C4-2B (cell line): ENCODE measurements at regions not wholly inside any gene's neighbourhood (a gene's known extent, or its start where the extent isn't known, plus 50 kb on each side); places are given as distances from the start of the nearest gene placed in this dataset.

ENCODE experiments used
- H3K27ac ChIP-seq: fragments of 450-650 bp; 2 replicates; pipeline ENCODE4 v1.5.1; 2017
- ZFX ChIP-seq: fragments of 450-650 bp; IDR thresholded peaks from 2 replicates; pipeline ENCODE4 v1.6.1; 2017
- TF ChIP-seq, protein P1 (sequence below): fragments of 450-650 bp; conservative IDR thresholded peaks from 2 replicates; pipeline ENCODE4 v1.5.1; 2017; ENCODE audit warnings: mild to moderate bottlenecking

DNA sequence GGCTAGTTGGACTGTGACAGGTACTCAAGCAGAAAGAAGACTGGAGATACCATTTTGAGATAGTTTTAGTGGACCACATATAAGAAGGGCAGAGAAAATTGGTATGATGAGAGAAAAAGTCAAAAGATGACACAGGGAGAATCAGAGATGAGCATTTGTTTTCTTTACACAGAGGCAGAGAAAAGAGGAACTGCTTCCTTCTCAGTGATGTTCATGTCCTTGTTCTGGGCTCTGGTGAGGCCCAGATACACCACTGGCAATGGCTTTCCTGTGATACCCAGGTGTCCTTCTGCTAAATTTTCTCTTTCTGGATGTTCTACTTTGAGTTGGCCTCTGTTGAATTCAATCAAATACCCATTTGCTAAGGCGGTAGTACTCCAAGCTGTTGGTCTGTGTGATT is 1782.7 kb upstream of the SEL1L start:
- H3K27ac ChIP-seq: no peak overlapping the region
- TF ChIP-seq, protein P1, sequence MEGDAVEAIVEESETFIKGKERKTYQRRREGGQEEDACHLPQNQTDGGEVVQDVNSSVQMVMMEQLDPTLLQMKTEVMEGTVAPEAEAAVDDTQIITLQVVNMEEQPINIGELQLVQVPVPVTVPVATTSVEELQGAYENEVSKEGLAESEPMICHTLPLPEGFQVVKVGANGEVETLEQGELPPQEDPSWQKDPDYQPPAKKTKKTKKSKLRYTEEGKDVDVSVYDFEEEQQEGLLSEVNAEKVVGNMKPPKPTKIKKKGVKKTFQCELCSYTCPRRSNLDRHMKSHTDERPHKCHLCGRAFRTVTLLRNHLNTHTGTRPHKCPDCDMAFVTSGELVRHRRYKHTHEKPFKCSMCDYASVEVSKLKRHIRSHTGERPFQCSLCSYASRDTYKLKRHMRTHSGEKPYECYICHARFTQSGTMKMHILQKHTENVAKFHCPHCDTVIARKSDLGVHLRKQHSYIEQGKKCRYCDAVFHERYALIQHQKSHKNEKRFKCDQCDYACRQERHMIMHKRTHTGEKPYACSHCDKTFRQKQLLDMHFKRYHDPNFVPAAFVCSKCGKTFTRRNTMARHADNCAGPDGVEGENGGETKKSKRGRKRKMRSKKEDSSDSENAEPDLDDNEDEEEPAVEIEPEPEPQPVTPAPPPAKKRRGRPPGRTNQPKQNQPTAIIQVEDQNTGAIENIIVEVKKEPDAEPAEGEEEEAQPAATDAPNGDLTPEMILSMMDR: no peak
- TF ChIP-seq ZFX: no peak

DNA sequence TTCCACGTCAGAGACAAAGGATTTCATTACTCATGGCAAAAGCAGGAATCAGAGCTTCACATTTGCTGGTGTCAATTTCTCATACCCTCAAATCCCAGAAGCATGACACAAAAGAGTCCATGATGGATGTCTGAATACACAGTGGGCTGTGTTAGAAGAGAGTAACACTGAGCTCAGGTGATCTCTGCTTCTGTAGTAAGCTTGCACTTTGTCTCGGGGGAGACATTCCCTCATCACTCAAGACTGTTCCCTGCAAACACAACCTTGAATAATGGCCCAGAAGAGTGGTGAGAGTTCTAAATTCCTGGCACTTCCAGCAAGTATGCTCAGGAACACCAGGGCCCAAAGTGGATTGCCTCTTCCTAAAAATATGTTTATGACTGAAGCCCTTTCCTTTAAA is 1787.2 kb upstream of the SEL1L start:
- TF ChIP-seq, protein P1: no peak
- TF ChIP-seq ZFX: no peak
- no peak overlapping the region for H3K27ac ChIP-seq

DNA sequence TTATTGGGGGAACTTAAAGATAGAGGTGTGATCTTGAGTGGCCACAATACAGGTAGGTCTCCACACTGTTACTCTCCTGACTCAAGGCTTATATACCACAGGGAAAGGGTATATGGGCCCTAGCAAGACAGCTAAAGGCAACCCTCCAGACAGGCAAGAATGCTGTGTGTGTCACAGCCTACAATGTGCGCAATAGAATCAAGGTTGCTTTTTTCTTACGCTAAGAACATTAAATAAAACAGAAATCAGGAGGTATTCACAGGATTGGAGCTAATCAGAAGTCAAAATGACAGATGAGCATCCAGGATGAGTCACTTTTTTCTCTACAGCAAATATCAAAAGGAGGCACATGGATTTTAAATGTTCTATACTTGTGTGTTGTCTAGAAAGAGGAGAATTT is 1797.9 kb upstream of the SEL1L start:
- TF ChIP-seq, protein P1: no peak
- no peak for TF ChIP-seq ZFX

DNA sequence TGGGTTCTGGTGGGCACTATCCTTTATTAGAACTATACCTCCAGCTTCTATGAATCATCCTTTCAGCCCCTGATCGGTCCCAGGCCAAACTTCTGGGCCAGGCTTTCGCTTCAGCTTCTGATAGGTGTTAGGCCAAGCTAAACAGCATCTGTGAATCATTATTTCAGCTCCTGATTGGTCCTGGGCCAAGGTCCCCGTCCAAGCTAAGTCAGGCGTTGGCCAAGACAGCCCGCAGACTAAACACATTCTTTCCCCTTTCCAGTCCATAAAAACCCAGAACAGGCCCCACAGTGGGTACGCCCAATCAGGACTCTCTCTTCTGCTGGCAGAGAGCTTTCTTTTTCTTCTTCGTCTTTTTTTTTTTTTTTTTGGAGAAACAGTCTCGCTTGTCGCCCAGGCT is 1808.9 kb upstream of the SEL1L start:
- no peak overlapping the region for H3K27ac ChIP-seq
- TF ChIP-seq, protein P1: no peak
- TF ChIP-seq ZFX: no peak

More for the DNA sequence above, 1797.9 kb upstream of the SEL1L start:
- no peak overlapping the region for H3K27ac ChIP-seq

DNA sequence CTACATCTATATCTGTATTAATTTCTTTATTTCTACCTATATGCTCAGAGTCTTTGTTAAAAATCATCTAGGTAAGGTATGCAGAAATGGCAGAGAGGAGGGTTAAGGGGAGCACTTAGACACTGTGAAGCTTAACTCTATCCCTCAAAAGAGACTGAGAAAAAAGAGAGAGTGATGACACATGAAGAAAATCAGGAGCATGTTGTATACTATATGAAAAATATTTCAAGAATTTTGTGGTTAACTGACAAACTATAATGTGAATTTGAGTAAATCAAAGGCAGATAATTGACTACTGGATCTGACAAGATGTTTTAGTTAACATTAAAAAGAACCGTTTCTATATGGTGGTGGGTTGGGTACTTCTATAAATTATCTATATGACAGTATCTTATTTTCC is 1814.2 kb upstream of the SEL1L start:
- TF ChIP-seq, protein P1: no peak
- no peak for TF ChIP-seq ZFX
- no peak overlapping the region for H3K27ac ChIP-seq

DNA sequence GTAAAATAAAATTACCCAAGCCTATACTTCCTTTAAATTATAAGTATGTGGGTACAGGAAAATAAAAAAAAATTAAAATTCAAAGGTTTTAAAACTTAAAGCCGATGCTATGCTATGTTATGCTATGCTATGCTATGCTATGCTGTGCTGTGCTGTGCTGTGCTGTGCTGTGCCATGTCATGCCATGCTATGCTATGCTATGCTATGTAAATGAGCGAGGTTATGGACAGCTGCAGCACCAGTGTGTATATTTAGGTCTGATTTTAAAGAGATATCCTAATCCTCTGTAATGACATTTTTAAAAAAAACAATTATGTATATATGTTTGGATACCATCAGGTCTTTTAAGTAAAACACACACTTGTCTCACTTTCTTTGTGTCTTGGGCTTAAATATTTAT is 1822.0 kb upstream of the SEL1L start:
- no peak overlapping the region for H3K27ac ChIP-seq
- TF ChIP-seq ZFX: no peak
- TF ChIP-seq, protein P1: no peak

DNA sequence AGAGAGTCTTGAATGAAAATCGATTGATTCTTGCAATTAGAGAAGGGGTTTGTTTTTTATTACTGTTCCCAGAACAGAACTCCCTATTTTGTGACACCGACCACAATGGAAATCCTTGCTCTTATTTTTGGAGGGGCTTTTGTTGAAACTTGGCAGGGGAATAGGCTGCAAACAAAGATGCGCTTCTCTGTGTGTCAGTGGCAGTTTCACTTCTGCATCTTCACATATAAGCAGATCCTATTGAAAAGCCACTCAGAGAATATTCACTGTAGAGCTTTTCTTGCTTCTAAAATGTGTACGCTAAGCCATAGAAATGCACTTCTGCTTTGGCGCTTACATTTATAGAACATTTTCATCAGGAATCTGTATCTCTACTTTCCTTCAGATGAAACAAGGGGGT is 1822.4 kb upstream of the SEL1L start:
- no peak for TF ChIP-seq ZFX
- TF ChIP-seq, protein P1: no peak
- H3K27ac ChIP-seq: no peak overlapping the region
